Chondrocyte (in vitro differentiated cells): ENCODE measurements at regions not wholly inside any gene's neighbourhood (a gene's known extent, or its start where the extent isn't known, plus 50 kb on each side); places are given as distances from the start of the nearest gene placed in this dataset.

Source experiments
- DNase-seq: peaks from one replicate; pipeline ENCODE4 v3.0.0; 2021; ENCODE audit warnings: mixed read lengths, low spot score
- H3K27ac Mint-ChIP-seq: one replicate; pipeline ENCODE4 v1.8.0; 2021; ENCODE audit warnings: mild to moderate bottlenecking, moderate library complexity, mixed read lengths; ENCODE audit not compliant: unreplicated experiment
- H3K27me3 Mint-ChIP-seq: 2 replicates; pipeline ENCODE4 v1.8.0; 2021; ENCODE audit warnings: low read depth, mixed read lengths
- H3K36me3 Mint-ChIP-seq: 2 replicates; pipeline ENCODE4 v1.8.0; 2021; ENCODE audit warnings: low read depth, mixed read lengths
- H3K4me1 Mint-ChIP-seq: 2 replicates; pipeline ENCODE4 v1.8.0; 2021; ENCODE audit warnings: low read depth, mild to moderate bottlenecking, mixed read lengths
- H3K4me3 Mint-ChIP-seq: one replicate; pipeline ENCODE4 v1.8.0; 2021; ENCODE audit warnings: mild to moderate bottlenecking, moderate library complexity, mixed read lengths; ENCODE audit not compliant: unreplicated experiment
- H3K9me3 Mint-ChIP-seq: 2 replicates; pipeline ENCODE4 v1.8.0; 2021; ENCODE audit warnings: low read depth, mixed read lengths
- TF ChIP-seq, protein P1 (sequence below): fragments of 200-600 bp; sonication (generic); IDR thresholded peaks from 2 replicates; pipeline ENCODE4 v1.5.0; 2021; ENCODE audit warnings: antibody characterized with exemption, mild to moderate bottlenecking, moderate library complexity

DNA sequence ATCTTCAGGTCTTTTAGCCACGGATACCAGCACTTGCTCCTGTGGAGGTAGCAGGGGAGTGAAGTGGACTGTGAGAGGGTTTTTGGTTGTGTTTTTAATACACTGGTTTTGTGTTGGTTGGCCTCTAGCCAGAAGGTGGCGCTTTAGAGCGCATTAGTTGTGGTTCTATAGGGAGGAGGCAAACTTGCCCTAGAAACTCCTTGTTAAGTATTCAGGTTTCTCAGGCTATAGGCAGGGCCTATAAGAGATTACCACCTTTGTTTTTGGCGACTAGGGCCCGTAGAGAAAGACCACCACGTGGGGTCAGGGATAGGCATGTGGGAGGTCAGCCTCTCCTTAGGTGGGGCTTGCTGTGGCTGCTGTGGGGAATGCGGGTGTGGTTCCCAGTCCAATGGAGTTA lies 221.6 kb upstream of the SPANXN4 start:
- Mint-ChIP-seq H3K27me3 (no peaks in the 10 kb centered on the region), H3K27ac (no peak overlapping the region), H3K4me1 (no peaks in the 10 kb centered on the region), H3K36me3 (no peaks in the 10 kb centered on the region), H3K4me3 (no peak overlapping the region), H3K9me3 (peaks cover 36% of the 10 kb centered on the region)
- TF ChIP-seq, protein P1, sequence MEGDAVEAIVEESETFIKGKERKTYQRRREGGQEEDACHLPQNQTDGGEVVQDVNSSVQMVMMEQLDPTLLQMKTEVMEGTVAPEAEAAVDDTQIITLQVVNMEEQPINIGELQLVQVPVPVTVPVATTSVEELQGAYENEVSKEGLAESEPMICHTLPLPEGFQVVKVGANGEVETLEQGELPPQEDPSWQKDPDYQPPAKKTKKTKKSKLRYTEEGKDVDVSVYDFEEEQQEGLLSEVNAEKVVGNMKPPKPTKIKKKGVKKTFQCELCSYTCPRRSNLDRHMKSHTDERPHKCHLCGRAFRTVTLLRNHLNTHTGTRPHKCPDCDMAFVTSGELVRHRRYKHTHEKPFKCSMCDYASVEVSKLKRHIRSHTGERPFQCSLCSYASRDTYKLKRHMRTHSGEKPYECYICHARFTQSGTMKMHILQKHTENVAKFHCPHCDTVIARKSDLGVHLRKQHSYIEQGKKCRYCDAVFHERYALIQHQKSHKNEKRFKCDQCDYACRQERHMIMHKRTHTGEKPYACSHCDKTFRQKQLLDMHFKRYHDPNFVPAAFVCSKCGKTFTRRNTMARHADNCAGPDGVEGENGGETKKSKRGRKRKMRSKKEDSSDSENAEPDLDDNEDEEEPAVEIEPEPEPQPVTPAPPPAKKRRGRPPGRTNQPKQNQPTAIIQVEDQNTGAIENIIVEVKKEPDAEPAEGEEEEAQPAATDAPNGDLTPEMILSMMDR: no peak
- no peak for DNase-seq

DNA sequence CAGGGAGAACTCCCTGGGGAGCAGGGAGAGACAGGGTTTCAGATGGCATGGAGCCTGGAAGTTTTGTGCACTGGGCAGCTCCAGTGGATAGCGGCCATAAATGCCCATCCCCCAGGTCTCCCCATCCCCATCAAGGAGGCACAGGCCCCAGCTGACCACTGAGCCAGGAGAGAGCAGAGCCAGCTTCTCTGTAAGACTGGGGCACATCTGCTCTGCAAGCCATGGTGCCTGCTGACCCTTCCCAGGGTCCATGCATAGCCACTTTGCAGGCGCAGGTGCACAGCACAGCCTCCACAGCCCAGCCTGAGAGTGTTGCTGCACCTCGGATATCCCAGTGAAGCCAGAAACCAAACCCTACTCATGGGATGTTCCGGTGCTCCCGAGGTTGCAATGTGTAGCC lies 206.3 kb upstream of the SPANXN4 start:
- H3K9me3 Mint-ChIP-seq: peaks cover 50% of the 10 kb centered on the region
- H3K36me3 Mint-ChIP-seq: no peaks in the 10 kb centered on the region
- no peak overlapping the region for H3K4me3 Mint-ChIP-seq
- TF ChIP-seq, protein P1: no peak
- no peaks in the 10 kb centered on the region for H3K4me1 Mint-ChIP-seq
- H3K27ac Mint-ChIP-seq: no peak overlapping the region
- no peak for DNase-seq
- H3K27me3 Mint-ChIP-seq: no peaks in the 10 kb centered on the region

DNA sequence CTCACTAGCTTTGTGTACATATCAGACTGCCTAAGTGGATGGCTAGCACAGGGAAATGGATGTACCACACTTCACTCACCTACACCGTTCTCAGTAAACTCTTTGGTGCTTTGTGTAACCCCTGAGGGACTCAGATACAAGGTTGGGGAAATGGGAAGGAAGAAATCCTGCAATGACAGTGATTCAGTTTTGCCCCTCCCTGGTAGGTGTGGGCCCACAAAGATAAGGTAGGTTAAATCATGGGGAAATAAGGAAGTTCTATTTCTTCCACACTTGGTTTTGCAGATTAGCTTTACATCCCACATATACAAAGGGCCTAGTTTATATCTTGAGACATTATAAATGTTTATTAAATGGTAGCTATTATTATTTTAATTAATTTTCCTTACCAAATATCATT lies 197.6 kb upstream of the SPANXN4 start:
- TF ChIP-seq, protein P1: no peak
- Mint-ChIP-seq H3K27me3 (no peaks in the 10 kb centered on the region), H3K27ac (no peak overlapping the region), H3K9me3 (peaks cover 36% of the 10 kb centered on the region), H3K4me3 (no peak overlapping the region), H3K36me3 (no peaks in the 10 kb centered on the region), H3K4me1 (no peaks in the 10 kb centered on the region)
- no peak for DNase-seq

DNA sequence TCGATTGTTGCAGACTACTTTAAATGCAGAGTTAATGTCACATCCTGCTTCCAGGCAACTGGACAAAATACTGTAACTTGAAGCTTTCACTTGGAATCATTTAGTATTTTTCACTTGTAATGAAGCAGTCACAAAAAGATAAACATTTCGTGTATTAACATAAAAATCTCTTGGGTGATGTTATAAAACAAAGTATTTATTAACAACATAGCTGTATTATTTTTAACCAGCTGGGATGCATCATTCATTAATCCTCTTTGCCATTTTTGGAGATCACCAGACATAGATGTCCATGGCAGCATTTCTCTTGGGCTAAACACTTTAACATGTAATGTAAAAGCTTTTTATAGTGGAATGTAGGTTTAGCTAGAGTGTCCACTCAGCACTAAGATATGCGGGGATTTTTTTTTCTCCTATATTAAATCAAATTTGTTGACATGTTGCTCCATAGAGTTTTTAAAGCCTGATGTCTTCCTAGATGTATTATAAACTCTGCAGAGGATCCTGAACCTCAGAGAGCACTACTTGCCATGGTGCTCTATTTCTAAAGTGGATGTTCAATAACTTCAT lies 193.7 kb upstream of the SPANXN4 start:
- Mint-ChIP-seq H3K4me3 (no peak overlapping the region), H3K4me1 (no peaks in the 10 kb centered on the region), H3K9me3 (peaks cover 31% of the 10 kb centered on the region), H3K27me3 (no peaks in the 10 kb centered on the region), H3K27ac (no peak overlapping the region), H3K36me3 (no peaks in the 10 kb centered on the region)
- DNase-seq: no peak
- TF ChIP-seq, protein P1: no peak

DNA sequence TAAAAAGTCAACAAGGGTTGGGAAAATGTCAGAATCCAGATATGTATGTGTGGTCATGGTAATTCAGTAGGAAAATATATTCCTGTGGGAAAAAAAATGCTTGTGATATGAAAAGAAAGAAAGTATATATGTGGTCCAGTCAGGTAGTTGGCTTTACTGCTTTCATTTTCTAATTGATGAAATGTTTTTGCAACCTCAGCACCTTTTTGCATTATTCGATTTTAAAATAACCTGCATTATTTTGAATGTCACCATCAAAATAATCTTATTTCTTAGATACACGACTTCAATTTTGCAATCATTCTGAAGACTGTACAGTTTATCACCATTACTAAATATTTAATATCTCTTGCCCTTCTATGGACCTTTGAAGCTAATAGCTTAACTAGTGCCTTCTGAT lies 170.8 kb upstream of the SPANXN4 start:
- H3K27me3 Mint-ChIP-seq: no peaks in the 10 kb centered on the region
- H3K36me3 Mint-ChIP-seq: no peaks in the 10 kb centered on the region
- H3K9me3 Mint-ChIP-seq: peaks cover 32% of the 10 kb centered on the region
- H3K27ac Mint-ChIP-seq: no peak overlapping the region
- no peaks in the 10 kb centered on the region for H3K4me1 Mint-ChIP-seq
- DNase-seq: no peak
- H3K4me3 Mint-ChIP-seq: no peak overlapping the region
- TF ChIP-seq, protein P1: no peak
